ENCODE measurements at regions not wholly inside any gene's neighbourhood (a gene's known extent, or its start where the extent isn't known, plus 50 kb on each side); places are given as distances from the start of the nearest gene placed in this dataset.

- TF ChIP-seq CTCF (conservative IDR thresholded peaks at IDR 0.05 in 1 of 2, IDR thresholded peaks at IDR 0.05 in 1 of 2; ENCODE audit: extremely low read depth in 1 of 2, insufficient read depth in 1 of 2, low read depth in 1 of 2, low read length in 2 of 2), result no peak
- TF ChIP-seq EZH2 (IDR thresholded peaks at IDR 0.05; ENCODE audit: borderline replicate concordance, low read length), result no peak
These were observed 204.2 kb upstream of the PRPS1L1 start for GRCh38 chr7:18231854-18232253.
